ENCODE measurements at regions not wholly inside any gene's neighbourhood (a gene's known extent, or its start where the extent isn't known, plus 50 kb on each side); places are given as distances from the start of the nearest gene placed in this dataset.
A peak's percentile ranks its signal among the peaks of the same experiment; 100 is the strongest.

- no peak for DNase-seq
These were observed 516.4 kb downstream of the RPS24 start for GRCh38 chr10:78550090-78550489.

- DNase-seq = no peak
These were observed 517.1 kb downstream of the RPS24 start for GRCh38 chr10:78550716-78551115.

- DNase-seq = no peak
These were observed 517.4 kb upstream of the ZMIZ1 start for GRCh38 chr10:78551184-78552005.

GRCh38 chr10:78552261-78552811 lies 516.4 kb upstream of the ZMIZ1 start:
- DNase-seq = no peak

GRCh38 chr10:78553792-78554191 lies 515.0 kb upstream of the ZMIZ1 start:
- DNase-seq = no peak

GRCh38 chr10:78555128-78555527 lies 513.6 kb upstream of the ZMIZ1 start:
- DNase-seq = no peak

GRCh38 chr10:78556705-78557432 lies 511.9 kb upstream of the ZMIZ1 start:
- no peak for DNase-seq

GRCh38 chr10:78557433-78557925 lies 511.3 kb upstream of the ZMIZ1 start:
- no peak for DNase-seq

- DNase-seq = peak; percentile 82 to 92
These were observed 509.0 kb upstream of the ZMIZ1 start for GRCh38 chr10:78559661-78560340.

GRCh38 chr10:78560341-78560688 lies 508.5 kb upstream of the ZMIZ1 start:
- peak in 1 of 2 experiments; percentile 69 for DNase-seq

- DNase-seq = no peak
These were observed 505.5 kb upstream of the ZMIZ1 start for GRCh38 chr10:78563314-78563713.

GRCh38 chr10:78565841-78566240 lies 502.9 kb upstream of the ZMIZ1 start:
- no peak for DNase-seq

GRCh38 chr10:78566284-78567111 lies 502.3 kb upstream of the ZMIZ1 start:
- DNase-seq = no peak

GRCh38 chr10:78567680-78568455 lies 500.9 kb upstream of the ZMIZ1 start:
- peak; percentile 85 to 94 for DNase-seq

- no peak for DNase-seq
These were observed 500.1 kb upstream of the ZMIZ1 start for GRCh38 chr10:78568620-78569019.

GRCh38 chr10:78570633-78571235 lies 498.0 kb upstream of the ZMIZ1 start:
- DNase-seq = no peak

- DNase-seq = no peak
These were observed 497.5 kb upstream of the ZMIZ1 start for GRCh38 chr10:78571286-78571685.

- DNase-seq = no peak
These were observed 496.9 kb upstream of the ZMIZ1 start for GRCh38 chr10:78571891-78572290.

- DNase-seq = no peak
These were observed 496.2 kb upstream of the ZMIZ1 start for GRCh38 chr10:78572565-78572964.

- DNase-seq = no peak
These were observed 494.2 kb upstream of the ZMIZ1 start for GRCh38 chr10:78574547-78574946.

- peak in 1 of 2 experiments; percentile 19 for DNase-seq
These were observed 493.4 kb upstream of the ZMIZ1 start for GRCh38 chr10:78575400-78575799.

All from NCI-H2081 (cell line).